OCI-LY7 (cell line): ENCODE measurements at regions not wholly inside any gene's neighbourhood (a gene's known extent, or its start where the extent isn't known, plus 50 kb on each side); places are given as distances from the start of the nearest gene placed in this dataset.

Source experiments
- EZH2phosphoT487 ChIP-seq: fragments of 200-600 bp; sonication (generic); IDR thresholded peaks from 2 replicates; pipeline ENCODE4 v1.6.1; 2018; ENCODE audit warnings: low read depth, borderline replicate concordance, mild to moderate bottlenecking, mixed run types, antibody characterized with exemption, low read length, moderate library complexity, mixed read lengths
- TF ChIP-seq, protein P1 (sequence below): fragments of 200-600 bp; sonication (generic); conservative IDR thresholded peaks from 2 replicates; pipeline ENCODE4 v1.5.1; 2014; ENCODE audit warnings: mild to moderate bottlenecking, antibody characterized with exemption, low read length, moderate library complexity, mixed read lengths

DNA sequence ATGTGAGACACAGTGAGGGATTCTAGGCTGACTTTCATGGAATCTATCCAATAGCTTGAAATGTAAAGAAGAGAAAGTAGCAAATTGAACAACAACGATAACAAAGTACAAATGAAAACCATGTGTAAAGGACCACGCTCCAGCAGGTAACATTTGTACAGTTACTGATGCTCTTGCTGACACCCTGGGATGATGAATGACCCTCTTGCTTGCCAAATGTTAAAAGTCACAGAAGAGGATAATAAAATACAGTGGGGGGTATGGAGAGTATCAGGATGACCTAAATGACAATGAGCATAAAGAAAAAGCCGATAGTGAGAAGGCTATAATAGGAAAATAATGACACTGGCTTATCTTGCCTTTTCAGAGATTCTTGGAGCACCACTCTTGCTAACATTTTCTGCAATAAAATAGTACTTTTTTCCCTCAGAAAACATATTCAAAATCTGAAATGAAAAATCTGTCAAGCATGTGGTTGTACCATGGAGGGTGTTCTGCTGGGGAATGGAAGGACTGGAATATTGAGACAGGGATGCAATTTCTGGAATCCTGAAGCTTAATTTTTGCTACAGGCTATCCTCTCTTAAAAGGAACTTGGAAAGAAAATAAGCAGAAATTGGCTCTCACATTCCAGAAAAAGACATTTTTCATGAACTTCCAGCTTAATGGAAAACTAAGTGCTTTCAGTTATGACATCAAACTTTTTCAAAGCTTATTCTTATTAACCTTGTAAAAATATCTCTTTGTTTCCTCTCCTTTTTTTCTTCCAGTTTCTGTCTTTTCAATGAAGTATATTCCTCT is 303.2 kb upstream of the GHITM start:
- TF ChIP-seq, protein P1, sequence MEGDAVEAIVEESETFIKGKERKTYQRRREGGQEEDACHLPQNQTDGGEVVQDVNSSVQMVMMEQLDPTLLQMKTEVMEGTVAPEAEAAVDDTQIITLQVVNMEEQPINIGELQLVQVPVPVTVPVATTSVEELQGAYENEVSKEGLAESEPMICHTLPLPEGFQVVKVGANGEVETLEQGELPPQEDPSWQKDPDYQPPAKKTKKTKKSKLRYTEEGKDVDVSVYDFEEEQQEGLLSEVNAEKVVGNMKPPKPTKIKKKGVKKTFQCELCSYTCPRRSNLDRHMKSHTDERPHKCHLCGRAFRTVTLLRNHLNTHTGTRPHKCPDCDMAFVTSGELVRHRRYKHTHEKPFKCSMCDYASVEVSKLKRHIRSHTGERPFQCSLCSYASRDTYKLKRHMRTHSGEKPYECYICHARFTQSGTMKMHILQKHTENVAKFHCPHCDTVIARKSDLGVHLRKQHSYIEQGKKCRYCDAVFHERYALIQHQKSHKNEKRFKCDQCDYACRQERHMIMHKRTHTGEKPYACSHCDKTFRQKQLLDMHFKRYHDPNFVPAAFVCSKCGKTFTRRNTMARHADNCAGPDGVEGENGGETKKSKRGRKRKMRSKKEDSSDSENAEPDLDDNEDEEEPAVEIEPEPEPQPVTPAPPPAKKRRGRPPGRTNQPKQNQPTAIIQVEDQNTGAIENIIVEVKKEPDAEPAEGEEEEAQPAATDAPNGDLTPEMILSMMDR = no peak
- TF ChIP-seq EZH2phosphoT487 = no peak
